ENCODE measurements at regions not wholly inside any gene's neighbourhood (a gene's known extent, or its start where the extent isn't known, plus 50 kb on each side); places are given as distances from the start of the nearest gene placed in this dataset.

- Histone ChIP-seq H3K4me3 (ENCODE audit: low read length in 3 of 3) (no peak overlapping the region), H3K9me3 (ENCODE audit: control insufficient read depth in 2 of 3, insufficient read depth in 1 of 3, low read length in 3 of 3) (no peaks in the 10 kb centered on the region), H3K4me1 (ENCODE audit: control insufficient read depth in 2 of 3, insufficient read depth in 2 of 3, low read depth in 1 of 3, low read length in 3 of 3) (no peaks in the 10 kb centered on the region), H3K9ac (ENCODE audit: low read length in 3 of 3) (no peak overlapping the region), H3K36me3 (ENCODE audit: control insufficient read depth in 2 of 3, insufficient read depth in 3 of 3, low read length in 3 of 3) (no peaks in the 10 kb centered on the region), H3K27me3 (ENCODE audit: control insufficient read depth, insufficient read depth, low read length) (no peaks in the 10 kb centered on the region), H3K27ac (ENCODE audit: low read depth in 2 of 2, low read length in 2 of 2) (no peak overlapping the region)
- TF ChIP-seq CTCF (IDR thresholded peaks at IDR 0.05; ENCODE audit: borderline replicate concordance, extremely low read depth, insufficient read depth), result no peak
- DNase-seq (no peak), FAIRE-seq (no peak)
- intact Hi-C loops (cut with DNase I), result no loop called here
Observed at GRCh38 chr1:193538003-193538354, 351.6 kb upstream of the B3GALT2 start.

DNA sequence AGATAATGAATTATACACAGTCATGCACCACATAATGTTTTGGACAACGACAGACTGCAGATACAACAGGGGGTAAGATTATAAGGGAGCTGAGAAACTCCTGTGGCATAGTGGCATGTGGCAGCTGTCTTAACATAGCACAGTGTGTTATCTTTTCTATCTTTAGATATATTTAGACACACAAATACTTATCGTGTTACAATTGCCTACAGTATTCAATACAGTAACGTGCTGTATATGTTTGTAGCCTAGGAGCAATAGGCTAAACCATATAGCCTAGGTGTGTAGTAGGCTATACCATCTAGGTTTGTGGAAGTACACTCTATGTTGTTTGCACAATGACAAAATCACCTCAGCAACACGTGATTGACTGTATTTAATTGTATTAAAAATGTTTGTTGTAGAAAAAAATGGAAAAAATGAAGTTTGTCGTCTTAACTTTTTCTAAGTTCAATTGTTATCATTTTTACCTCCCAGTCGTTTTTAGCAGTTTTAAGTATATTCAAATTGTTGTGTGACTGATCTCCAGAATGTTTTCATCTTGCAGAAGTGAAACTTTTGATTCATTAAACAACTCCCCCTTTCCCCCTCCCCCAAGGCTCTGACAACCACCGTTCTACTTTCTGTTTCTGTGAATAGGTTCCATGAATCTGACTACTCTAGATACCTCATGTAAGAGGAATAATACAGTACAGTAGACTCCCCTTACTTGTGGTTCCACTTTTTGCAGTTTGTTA, 351.0 kb upstream of the B3GALT2 start:
- intact Hi-C loops (cut with DNase I), result no loop called here
- Histone ChIP-seq H3K4me1 (ENCODE audit: control insufficient read depth in 2 of 3, insufficient read depth in 2 of 3, low read depth in 1 of 3, low read length in 3 of 3) (no peaks in the 10 kb centered on the region), H3K9me3 (ENCODE audit: control insufficient read depth in 2 of 3, insufficient read depth in 1 of 3, low read length in 3 of 3) (no peaks in the 10 kb centered on the region), H3K36me3 (ENCODE audit: control insufficient read depth in 2 of 3, insufficient read depth in 3 of 3, low read length in 3 of 3) (no peaks in the 10 kb centered on the region), H3K27me3 (ENCODE audit: control insufficient read depth, insufficient read depth, low read length) (no peaks in the 10 kb centered on the region), H3K27ac (ENCODE audit: low read depth in 2 of 2, low read length in 2 of 2) (no peak overlapping the region), H3K9ac (ENCODE audit: low read length in 3 of 3) (no peak overlapping the region), H3K4me3 (ENCODE audit: low read length in 3 of 3) (no peak overlapping the region)
- DNase-seq (no peak), FAIRE-seq (no peak)
- TF ChIP-seq CTCF (IDR thresholded peaks at IDR 0.05; ENCODE audit: borderline replicate concordance, extremely low read depth, insufficient read depth), result no peak

- TF ChIP-seq CTCF (IDR thresholded peaks at IDR 0.05; ENCODE audit: borderline replicate concordance, extremely low read depth, insufficient read depth), result no peak
- H3K9ac ChIP-seq (ENCODE audit: low read length in 3 of 3), result no peak overlapping the region
- no peak for FAIRE-seq
Observed at GRCh38 chr1:193533853-193534252, 347.4 kb upstream of the B3GALT2 start.

More at GRCh38 chr1:193533853-193534252, 347.4 kb upstream of the B3GALT2 start:
- no peak for DNase-seq
- Histone ChIP-seq H3K4me3 (ENCODE audit: low read length in 3 of 3) (no peak overlapping the region), H3K9me3 (ENCODE audit: control insufficient read depth in 2 of 3, insufficient read depth in 1 of 3, low read length in 3 of 3) (no peaks in the 10 kb centered on the region), H3K4me1 (ENCODE audit: control insufficient read depth in 2 of 3, insufficient read depth in 2 of 3, low read depth in 1 of 3, low read length in 3 of 3) (no peaks in the 10 kb centered on the region), H3K27ac (ENCODE audit: low read depth in 2 of 2, low read length in 2 of 2) (no peak overlapping the region), H3K36me3 (ENCODE audit: control insufficient read depth in 2 of 3, insufficient read depth in 3 of 3, low read length in 3 of 3) (no peaks in the 10 kb centered on the region), H3K27me3 (ENCODE audit: control insufficient read depth, insufficient read depth, low read length) (no peaks in the 10 kb centered on the region)
- intact Hi-C loops (cut with DNase I), result no loop called here

Measured in kidney (tissue), 13 donors.